T-helper 2 cell (primary cell): ENCODE measurements at regions not wholly inside any gene's neighbourhood (a gene's known extent, or its start where the extent isn't known, plus 50 kb on each side); places are given as distances from the start of the nearest gene placed in this dataset.
A peak's percentile ranks its signal among the peaks of the same experiment; 100 is the strongest.
"Not testable (repeated sequence)": the region's sequence is repeated elsewhere in the genome, so short reads cannot be mapped to it uniquely, and the experiment has no call there.

Experiments
- DNase-seq, 5 experiments: peaks; one replicate each; pipeline versions ENCODE4 v3.0.0 to v3.0.0-alpha.2; 2012 to 2022

GRCh38 chr3:193909387-193909786, 226.6 kb upstream of the HES1 start:
- peak in 1 of 5 experiments; percentile 83 for DNase-seq

DNA sequence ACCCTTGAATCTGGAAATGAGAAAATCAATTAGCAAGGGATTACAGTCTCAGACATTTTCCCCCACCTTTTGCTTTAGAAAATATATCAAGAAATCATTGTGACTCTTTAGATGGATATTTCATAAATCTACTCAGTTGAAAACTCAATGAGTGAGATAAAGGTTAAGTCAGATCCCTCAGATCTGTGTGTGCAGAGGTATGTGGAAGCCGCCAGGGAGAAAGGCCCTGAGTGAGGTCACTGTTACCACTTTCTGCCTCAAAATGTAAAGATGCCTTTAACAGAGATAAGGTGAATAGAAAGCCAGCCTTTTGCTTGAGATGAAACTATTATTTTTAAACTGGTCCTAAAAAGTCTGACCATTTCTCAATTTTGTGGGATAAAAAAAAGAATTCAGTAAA, 225.6 kb upstream of the HES1 start:
- DNase-seq = peak in 1 of 5 experiments; percentile 68

DNA sequence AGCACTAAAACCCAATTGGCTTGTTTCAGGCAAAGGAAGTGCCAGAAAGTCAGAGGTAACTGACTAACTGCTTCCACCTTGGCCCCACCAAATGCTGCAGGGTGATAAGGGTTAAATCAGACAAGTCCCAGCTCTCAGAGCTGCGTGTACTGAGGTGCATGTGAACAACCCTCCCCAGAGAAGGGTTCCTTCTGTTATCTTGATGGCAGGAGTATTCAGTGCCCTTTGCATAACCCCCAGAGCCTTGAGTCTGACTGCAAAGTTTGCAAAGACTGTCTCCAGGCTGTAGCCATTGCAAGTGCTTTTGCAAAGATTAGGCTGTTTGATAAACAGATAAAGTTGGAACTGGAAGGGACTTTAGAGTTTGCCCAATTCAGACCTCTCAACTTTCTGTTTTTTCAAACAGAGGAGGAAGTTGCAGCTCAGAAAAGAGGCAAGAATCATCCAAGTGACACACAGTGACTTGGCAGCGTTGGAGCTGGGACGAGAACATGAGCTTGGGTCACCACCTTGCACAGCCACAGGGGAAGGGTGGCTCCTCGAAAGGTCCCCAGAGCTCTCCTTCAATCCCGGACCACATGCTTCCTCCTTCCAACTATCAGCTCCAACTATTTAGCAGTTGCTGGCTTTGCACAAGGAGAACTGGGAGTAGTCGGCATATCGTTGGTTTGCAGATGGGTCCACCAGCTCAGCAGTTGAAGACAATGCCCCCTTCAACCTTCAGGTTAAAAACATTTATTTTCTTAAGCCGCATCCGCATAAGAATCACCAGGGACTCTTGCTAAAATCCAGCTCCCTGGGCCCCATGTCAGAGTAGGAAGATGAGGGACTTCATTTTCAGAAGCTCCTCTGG, 224.8 kb upstream of the HES1 start:
- DNase-seq = peak in 1 of 5 experiments; percentile 91

DNA sequence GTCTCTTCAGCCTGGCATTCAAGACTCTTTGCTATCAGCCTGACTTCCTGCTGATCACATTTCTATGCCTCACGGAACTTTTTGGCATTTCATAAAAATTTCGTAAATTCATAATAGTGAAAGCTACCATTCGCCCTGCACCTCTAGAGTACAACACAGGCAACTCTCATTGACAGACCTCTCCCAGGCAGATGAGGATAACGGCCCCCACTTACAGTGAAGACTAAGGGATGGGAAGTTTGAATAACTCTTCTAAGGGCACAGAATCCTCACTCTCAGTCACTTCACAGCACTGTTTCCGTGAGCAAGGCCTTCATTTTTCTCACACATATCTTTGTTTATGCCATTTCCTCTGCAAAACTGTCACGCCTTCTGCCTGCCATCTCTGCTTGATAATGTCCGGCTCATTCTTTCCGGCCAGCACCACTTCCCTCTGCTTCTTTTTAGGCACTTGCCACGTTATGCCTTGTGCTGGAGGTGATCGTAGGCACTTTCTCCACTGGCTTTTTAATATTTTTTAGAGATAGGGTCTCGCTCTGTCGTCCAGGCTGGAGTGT, 224.1 kb upstream of the HES1 start:
- peak in 1 of 5 experiments; percentile 41 for DNase-seq

DNA sequence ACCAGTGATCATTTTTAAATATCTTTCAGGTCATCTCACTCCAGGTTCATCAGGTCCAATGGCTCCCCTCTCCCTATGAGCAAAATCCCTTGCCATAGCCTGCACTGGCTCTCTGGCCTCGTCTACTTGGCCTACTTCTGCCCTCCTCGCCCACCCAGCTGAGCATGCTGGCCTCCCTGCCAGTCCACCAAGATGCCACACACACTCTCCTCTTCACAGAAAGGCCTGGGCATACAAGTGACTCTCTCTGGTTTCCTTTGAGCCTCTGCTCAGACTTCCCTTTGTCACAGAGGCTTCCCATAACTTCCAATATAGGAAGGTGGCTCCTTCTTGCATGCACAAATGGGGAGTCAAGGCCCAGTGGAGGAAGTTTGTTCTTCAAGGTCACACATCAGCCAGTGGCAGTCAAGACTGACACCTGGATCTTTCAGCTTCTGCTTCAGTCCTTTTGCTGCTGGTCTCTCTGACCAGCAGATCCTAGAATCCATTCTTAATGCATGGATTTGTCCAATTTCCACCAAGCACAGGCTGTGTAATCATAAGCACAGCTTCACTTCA, 223.2 kb upstream of the HES1 start:
- DNase-seq = no peak

DNA sequence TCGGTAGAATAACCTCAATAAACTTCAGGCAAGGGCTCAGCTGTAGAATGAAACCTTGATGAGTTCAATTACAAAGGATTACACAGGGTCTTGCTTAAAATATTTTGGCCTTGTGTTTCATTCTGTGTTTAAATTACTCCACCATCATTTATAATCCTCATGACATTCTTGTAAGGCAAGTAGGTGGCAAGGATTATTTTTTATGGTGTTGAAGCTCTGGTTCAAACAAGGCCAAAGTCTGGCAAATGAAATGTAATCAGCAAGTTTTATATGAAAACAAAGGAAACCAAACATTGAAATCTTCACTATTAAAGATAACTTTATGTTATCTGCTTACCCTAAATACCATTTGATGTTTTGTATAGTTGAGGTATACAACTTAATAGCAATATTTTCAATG, 221.3 kb upstream of the HES1 start:
- no peak for DNase-seq

DNA sequence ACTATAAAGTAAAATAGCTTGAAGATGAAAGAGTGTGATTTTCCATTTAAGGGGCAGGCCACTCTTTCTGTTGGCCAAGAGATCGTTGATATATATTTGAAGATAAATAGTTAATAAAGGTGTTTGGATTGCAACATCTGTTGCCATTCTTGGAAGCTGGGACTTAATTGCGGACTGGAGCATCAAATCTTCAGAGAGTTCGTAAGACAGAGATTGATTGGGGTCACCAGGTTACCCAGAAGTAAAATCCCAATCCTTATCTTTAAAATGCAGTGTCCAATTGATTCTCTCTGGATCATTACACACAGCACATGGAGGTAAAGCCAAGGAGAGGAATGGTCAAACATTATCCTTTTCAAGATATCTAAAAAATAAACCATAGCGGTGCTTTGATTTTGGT, 220.8 kb upstream of the HES1 start:
- DNase-seq = no peak

- no peak for DNase-seq
Measured at GRCh38 chr3:193915613-193916012, 220.3 kb upstream of the HES1 start.

GRCh38 chr3:193917158-193917557, 218.8 kb upstream of the HES1 start:
- DNase-seq = no peak

DNA sequence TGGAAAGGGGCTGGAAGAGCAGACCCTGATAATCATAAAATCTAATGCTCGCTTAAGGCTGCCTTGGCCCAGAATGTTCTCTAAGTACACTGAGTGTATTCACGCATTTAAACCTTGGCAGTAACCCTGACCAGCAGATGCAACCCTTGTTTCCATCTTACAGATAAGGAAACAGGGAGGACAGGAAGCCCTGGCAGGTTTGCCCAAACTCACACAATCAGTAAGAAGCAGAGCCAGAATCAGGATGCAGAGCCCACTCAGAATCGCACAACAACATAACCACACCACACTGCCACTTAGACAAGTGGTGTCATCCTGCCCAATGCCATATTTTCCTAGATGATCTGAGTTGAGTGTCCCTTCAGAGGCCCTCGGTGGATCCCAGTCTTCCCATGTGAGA, 214.5 kb upstream of the HES1 start:
- DNase-seq = no peak

GRCh38 chr3:193922034-193922774, 213.7 kb upstream of the HES1 start:
- DNase-seq = no peak

- not testable (repeated sequence) for DNase-seq
Measured at GRCh38 chr3:193923958-193924357, 212.0 kb upstream of the HES1 start.

DNA sequence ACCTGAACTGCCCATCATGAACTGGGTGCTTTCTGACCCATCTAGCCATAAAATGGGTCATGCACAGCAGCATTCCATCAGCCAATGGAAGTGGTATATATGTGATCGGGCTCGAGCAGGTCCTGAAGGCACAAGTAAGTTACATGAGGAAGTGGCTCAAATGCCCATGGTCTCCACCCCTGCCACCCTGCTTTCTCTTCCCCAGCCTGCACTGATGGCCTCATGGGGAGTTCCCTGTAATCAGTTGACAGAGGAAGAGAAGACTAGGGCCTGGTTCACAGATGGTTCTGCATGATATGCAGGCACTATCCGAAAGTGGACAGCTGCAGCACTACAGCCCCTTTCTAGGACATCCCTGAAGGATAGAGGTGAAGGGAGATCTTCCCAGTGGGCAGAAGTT, 209.9 kb upstream of the HES1 start:
- DNase-seq = not testable (repeated sequence)

DNA sequence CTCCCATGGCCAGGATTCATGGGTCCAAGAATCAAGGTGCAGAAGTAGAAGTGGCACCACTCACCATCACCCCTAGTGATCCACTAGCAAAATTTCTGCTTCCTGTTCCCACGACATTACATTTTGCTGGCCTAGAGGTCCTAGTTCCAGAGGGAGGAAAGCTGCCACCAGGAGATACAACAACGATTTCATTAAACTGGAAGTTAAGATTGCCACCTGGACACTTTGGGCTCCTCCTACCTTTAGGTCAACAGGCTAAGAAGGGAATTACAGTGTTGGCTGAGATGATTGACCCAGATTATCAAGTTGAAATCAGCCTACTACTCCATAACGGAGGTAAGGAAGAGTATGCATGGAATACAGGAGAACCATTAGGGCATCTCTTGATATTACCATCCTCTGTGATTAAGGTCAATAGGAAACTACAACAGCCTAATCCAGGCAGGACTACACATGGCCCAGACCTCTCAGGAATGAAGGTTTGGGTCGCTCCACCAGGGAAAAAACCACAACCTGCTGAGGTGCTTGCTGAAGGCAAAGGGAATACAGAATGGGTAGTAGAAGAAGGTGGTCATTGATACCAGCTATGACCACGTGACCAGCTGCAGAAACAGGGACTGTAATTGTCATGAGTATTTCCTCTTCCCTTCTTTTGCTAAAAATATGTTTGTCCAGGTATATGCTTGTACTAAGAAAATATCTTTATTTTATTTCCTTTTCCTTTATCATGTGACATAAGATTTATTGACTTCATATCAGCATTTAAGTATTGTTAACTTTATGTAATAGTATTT, 208.3 kb upstream of the HES1 start:
- not testable (repeated sequence) for DNase-seq

- DNase-seq = no peak
Measured at GRCh38 chr3:193928354-193929209, 207.4 kb upstream of the HES1 start.

DNA sequence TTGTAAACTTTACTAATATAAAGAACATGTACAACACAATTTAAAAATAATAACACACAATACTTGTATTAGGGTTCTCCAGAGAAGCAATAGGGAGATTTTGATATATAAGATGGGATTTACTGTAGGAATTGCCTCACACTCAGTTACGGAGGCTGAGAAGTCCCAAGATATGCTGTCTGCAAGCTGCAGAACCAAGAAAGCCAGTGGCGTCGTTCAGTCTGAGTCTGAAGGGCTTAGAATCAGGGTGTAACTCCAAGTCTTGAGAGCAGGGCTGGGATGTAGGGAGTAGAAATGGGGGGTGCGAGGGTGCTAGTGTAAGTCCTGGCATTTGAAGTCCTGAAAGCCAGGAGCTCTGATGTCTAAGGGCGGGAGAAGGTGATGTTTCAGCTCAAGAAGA, 206.6 kb upstream of the HES1 start:
- no peak for DNase-seq

- DNase-seq = no peak
Measured at GRCh38 chr3:193929921-193930646, 205.9 kb upstream of the HES1 start.

DNA sequence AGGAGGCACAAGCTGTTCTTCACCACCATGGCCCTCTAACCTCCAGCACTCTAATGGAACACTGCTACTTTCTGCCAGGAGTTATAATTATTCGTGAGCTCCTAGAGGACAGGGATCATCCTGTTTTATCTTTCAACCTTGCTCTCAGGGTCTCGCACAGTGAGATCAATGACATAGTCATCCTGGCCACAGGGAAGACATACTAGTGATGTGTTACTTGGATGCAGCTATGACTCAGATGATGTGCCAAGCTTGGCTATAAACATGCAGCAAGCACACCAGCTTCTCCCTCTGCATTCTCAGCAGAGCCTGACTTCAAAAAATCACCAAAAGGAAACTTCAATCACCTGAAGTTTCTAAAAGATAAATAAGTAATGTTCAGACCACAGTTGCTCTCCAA, 203.8 kb upstream of the HES1 start:
- DNase-seq = no peak

DNA sequence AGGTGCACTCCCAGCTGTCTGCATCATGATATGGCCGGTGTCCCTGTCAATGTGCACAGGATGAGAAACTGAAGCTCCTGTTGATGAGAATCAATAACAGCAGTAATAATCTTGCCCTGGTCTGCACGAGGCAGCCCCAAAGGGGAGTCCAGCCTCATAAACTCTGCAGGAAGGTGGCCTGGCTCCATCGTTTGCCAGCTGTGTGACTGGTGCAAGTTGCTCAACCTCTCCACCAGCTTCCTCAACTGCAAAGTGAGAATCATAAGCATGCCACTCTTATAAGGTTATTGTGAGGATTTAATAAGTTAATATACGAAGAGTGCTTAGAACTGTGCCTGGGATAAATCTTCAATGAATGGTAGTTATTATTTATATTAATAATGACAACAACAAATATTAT, 203.4 kb upstream of the HES1 start:
- no peak for DNase-seq

- DNase-seq = no peak
Measured at GRCh38 chr3:193933451-193933850, 202.5 kb upstream of the HES1 start.

DNA sequence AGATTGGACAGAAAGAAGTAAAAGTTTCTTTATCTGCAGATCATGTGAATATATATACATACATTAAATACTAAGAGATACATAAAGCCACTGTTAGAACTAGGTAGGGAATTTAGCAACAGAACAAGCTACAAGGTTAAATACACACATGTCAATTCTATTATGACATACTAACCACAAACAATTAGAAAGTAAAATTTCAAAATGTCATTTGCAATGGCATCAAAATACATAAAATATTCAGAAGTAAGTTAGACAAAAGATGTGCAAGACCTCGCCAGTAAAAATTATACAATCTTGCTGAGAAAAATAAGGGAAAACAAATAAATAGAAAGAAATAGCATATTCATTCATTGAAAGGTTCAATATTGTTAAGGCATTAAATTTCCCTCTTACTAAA, 200.0 kb upstream of the HES1 start:
- DNase-seq = no peak
